NB4 (cell line): ENCODE measurements at regions not wholly inside any gene's neighbourhood (a gene's known extent, or its start where the extent isn't known, plus 50 kb on each side); places are given as distances from the start of the nearest gene placed in this dataset.

Experiments used
- CTCF ChIP-seq: IDR thresholded peaks from one replicate; pipeline ENCODE4 v1.5.1; 2012; ENCODE audit warnings: low read depth, low read length
- MYC ChIP-seq: IDR thresholded peaks from 2 replicates; pipeline ENCODE4 v1.6.1; 2011; ENCODE audit warnings: low read depth, low read length
- TF ChIP-seq, protein P1 (sequence below): IDR thresholded peaks from 2 replicates; pipeline ENCODE4 v1.6.1; 2011; ENCODE audit warnings: low read depth, low read length

DNA sequence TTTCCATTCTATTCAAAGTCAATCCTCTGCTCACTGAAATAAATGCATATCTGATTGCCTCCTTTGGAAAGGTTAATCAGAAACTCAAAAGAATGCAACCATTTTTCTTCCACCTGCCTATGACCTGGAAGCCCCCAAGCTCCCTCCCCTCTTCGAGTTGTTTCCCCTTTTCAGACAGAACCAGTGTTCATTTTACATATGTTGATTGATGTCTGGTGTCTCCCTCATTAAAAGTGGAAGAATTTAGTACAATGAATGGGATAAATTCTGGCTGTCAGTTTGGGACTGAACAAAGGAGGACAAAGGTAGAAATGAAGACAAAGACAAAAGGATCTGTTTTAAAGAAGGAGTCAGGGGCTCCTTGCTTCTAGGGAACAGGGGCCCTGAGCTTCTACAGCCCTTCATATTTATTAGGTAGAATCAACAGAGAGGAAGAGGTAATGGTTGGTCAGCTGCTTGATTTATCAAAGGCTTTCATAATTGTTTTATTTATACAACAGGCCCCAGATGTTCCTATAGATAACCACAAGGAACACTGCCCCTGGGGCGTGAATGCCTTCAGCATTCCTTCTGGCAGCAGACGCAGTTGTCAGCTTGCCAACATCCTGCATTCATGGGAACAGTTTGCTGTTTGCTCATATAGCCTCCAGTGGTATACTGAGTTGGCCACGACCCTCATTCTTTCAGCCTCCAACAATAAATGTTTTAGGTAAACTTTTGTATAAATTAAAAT is 949.8 kb upstream of the LRATD1 start:
- TF ChIP-seq CTCF = no peak
- TF ChIP-seq, protein P1, sequence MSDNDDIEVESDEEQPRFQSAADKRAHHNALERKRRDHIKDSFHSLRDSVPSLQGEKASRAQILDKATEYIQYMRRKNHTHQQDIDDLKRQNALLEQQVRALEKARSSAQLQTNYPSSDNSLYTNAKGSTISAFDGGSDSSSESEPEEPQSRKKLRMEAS = no peak
- TF ChIP-seq MYC = no peak
